RWPE1 (cell line): ENCODE measurements at regions not wholly inside any gene's neighbourhood (a gene's known extent, or its start where the extent isn't known, plus 50 kb on each side); places are given as distances from the start of the nearest gene placed in this dataset.

Experiments
- CTCF ChIA-PET: fragments of 350-600 bp; sonication (Branson Sonifier 250); formaldehyde crosslinking; extraction: SDS; loops from one replicate; lab custom pipeline; 2021; lab: Yijun Ruan, JAX
- POLR2A ChIA-PET: fragments of 400-600 bp; formaldehyde crosslinking; extraction: SDS; loops from one replicate; lab custom pipeline; 2020; ENCODE audit warnings: antibody characterized with exemption; ENCODE audit not compliant: low non-redundant PET; lab: Yijun Ruan, JAX
- DNase-seq: peaks from one replicate; pipeline ENCODE4 v3.0.0; 2012; ENCODE audit warnings: low spot score
- H3K27ac ChIP-seq: fragments of 450-650 bp; 2 replicates; pipeline ENCODE4 v1.5.1; 2017
- CTCF ChIP-seq: fragments of 450-650 bp; conservative IDR thresholded peaks from 2 replicates; pipeline ENCODE4 v1.5.1; 2017; ENCODE audit warnings: low read depth, mild to moderate bottlenecking

DNA sequence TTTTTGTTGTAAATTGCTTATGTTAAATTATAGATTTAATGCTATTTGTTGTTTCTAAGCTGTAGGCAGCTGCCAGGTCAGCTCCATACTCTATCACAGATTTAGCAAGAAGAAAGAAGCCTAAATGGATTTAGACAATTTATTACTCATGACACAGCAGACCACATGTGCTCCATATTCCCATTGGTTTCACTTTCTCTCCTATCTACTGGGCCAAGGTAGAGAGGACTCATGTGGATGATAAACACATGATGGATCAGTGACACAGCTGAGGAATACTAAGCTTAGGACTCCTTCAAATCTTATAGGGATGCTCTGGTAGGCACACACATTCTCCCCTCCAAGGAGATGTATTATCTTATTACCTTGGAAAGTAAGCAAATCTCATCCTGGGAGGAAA lies 553.0 kb upstream of the ADGRB3 start:
- TF ChIP-seq CTCF = no peak
- ChIA-PET POLR2A (no interaction called here), CTCF (no interaction called here)
- DNase-seq = no peak
- H3K27ac ChIP-seq = no peak overlapping the region

DNA sequence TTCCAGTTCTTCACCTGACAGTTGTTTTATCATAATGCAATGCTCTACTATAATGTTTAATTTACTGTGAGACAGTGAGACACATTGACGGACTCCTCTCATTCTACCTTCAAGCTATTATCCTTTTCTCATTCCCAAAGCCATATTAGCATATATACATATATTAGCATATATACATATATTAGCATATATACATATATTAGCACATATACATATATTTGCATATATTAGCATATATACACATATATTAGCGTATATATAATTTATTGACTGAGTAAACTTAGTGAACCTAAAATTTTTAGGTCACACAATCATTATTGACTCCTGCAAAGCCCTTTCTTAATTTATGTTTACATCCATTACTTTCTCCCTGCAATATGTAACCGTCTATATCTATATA lies 555.0 kb upstream of the ADGRB3 start:
- DNase-seq = no peak
- TF ChIP-seq CTCF = no peak
- H3K27ac ChIP-seq = no peak overlapping the region
- ChIA-PET POLR2A (no interaction called here), CTCF (no interaction called here)

- ChIA-PET POLR2A (no interaction called here), CTCF (interaction anchor here (0.7 kb wide), 2 partner anchors 81 to 481 kb away, joined by 6 to 7 read pairs; no protein-coding TSS in a partner anchor)
- no peak for TF ChIP-seq CTCF
- no peak overlapping the region for H3K27ac ChIP-seq
- no peak for DNase-seq
Observed at GRCh38 chr6:68077661-68078060, 557.4 kb upstream of the ADGRB3 start.

GRCh38 chr6:68071740-68072139 lies 563.3 kb upstream of the ADGRB3 start:
- no peak overlapping the region for H3K27ac ChIP-seq
- ChIA-PET POLR2A (no interaction called here), CTCF (no interaction called here)
- no peak for DNase-seq
- TF ChIP-seq CTCF = no peak

- CTCF ChIA-PET = no interaction called here
- no peak overlapping the region for H3K27ac ChIP-seq
- POLR2A ChIA-PET = no interaction called here
- no peak for TF ChIP-seq CTCF
- DNase-seq = no peak
Observed at GRCh38 chr6:68069921-68070710, 565.0 kb upstream of the ADGRB3 start.

DNA sequence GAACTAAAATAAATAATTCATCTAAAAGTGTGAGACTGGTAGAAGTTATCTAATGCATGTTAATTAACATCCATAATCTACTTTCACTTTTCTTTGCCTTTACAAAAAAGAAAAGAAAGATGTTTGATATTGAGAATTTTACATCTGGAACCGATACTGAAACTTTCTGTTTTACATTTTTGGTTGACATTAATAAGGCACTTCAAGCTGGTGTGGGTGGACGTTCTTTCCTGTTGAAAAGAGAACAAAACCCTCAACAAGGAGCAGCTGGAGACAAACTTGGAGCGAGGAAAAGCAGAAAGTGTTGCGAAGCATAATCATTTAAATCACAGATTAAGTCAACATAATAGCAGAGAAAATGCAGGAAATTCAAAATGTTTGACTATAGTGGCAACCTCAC lies 575.2 kb upstream of the ADGRB3 start:
- POLR2A ChIA-PET = no interaction called here
- CTCF ChIA-PET = interaction anchor here (0.6 to 0.7 kb wide), 2 partner anchors 10 to 60 kb away, joined by 3 read pairs; no protein-coding TSS in a partner anchor
- no peak for TF ChIP-seq CTCF
- no peak for DNase-seq
- no peak overlapping the region for H3K27ac ChIP-seq
